Endothelial cell of umbilical vein (primary cell): ENCODE measurements at regions not wholly inside any gene's neighbourhood (a gene's known extent, or its start where the extent isn't known, plus 50 kb on each side); places are given as distances from the start of the nearest gene placed in this dataset.

Experiments used
- BruUV-seq: library from RNA; stranded (reverse); fragments of 400-500 nt; replicated peaks from 2 replicates; lab custom pipeline; 2021; lab: Mats Ljungman, UMichigan
- CTCF ChIA-PET: fragments of 300-600, 350-600 bp; sonication (Branson Sonifier 250); formaldehyde crosslinking; loops from one replicate; lab custom pipeline; 2021; ENCODE audit warnings: antibody characterized with exemption, inconsistent platforms; lab: Charles Lee
- POLR2A ChIA-PET: fragments of 300-600, 350-600 bp; sonication (Branson Sonifier 250); formaldehyde crosslinking; loops from one replicate; lab custom pipeline; 2021; ENCODE audit warnings: antibody characterized with exemption, inconsistent platforms; lab: Charles Lee
- DNase-seq: peaks from one replicate; pipeline ENCODE4 v3.0.0-alpha.2; 2011; ENCODE audit warnings: low read depth, low spot score
- FAIRE-seq: peaks from 2 replicates; lab custom pipeline; 2011; peaks lifted over from hg19 to GRCh38; lab: Jason Lieb, UNC
- H2AFZ ChIP-seq: 2 replicates; pipeline ENCODE4 v1.6.0; 2012; ENCODE audit warnings: low read depth, low read length, control low read depth, inconsistent platforms
- H3K27ac ChIP-seq: 2 replicates; pipeline ENCODE4 v1.5.1; 2011; ENCODE audit warnings: low read depth, mild to moderate bottlenecking, control low read depth, low read length, moderate library complexity; ENCODE audit not compliant: insufficient read depth
- H3K27me3 ChIP-seq, 2 experiments: 2 replicates each; pipeline versions ENCODE4 v1.6.0 to v1.6.1; 2011; ENCODE audit warnings: low read length in 2 of 2, mixed read lengths in 1 of 2; ENCODE audit not compliant: control insufficient read depth in 2 of 2, insufficient read depth in 2 of 2
- H3K36me3 ChIP-seq, 2 experiments: 2 replicates in 1 of 2; 3 replicates in 1 of 2; pipeline ENCODE4 v1.5.1; 2011; ENCODE audit warnings: low read length in 2 of 2, mild to moderate bottlenecking in 1 of 2, moderate library complexity in 1 of 2; ENCODE audit not compliant: control insufficient read depth in 2 of 2, insufficient read depth in 2 of 2; ENCODE audit errors: extremely low read depth in 1 of 2
- H3K4me1 ChIP-seq: 3 replicates; pipeline ENCODE4 v1.5.1; 2011; ENCODE audit warnings: mild to moderate bottlenecking, low read length; ENCODE audit not compliant: control insufficient read depth, insufficient read depth; ENCODE audit errors: extremely low read depth
- H3K4me2 ChIP-seq: 2 replicates; pipeline ENCODE4 v1.6.1; 2011; ENCODE audit warnings: low read length, control low read depth, mixed read lengths; ENCODE audit not compliant: insufficient read depth
- H3K4me3 ChIP-seq, 3 experiments: fragments of 200-600 bp in 1 of 3; sonication (generic), shearing (Covaris generic) in 1 of 3; replicated peaks in 1 of 3; 2 replicates each; pipeline ENCODE4 v1.5.1; 2011 to 2016; ENCODE audit warnings: control low read depth in 3 of 3, low read length in 3 of 3, mild to moderate bottlenecking in 2 of 3, inconsistent platforms in 1 of 3, low read depth in 1 of 3, moderate library complexity in 1 of 3; ENCODE audit not compliant: insufficient read depth in 1 of 3
- H3K79me2 ChIP-seq: 2 replicates; pipeline ENCODE4 v1.6.0; 2012; ENCODE audit warnings: low read length, inconsistent platforms; ENCODE audit not compliant: control insufficient read depth, insufficient read depth
- H3K9ac ChIP-seq: replicated peaks from 2 replicates; pipeline ENCODE3; 2011; ENCODE audit warnings: low read length, control low read depth; ENCODE audit not compliant: insufficient read depth; ENCODE audit errors: extremely low read depth
- H3K9me1 ChIP-seq: replicated peaks from 3 replicates; pipeline ENCODE4 v1.6.0; 2011; ENCODE audit warnings: mild to moderate bottlenecking, low read length; ENCODE audit not compliant: control insufficient read depth, insufficient read depth; ENCODE audit errors: extremely low read depth
- H3K9me3 ChIP-seq: replicated peaks from 2 replicates; pipeline ENCODE4 v1.5.1; 2012; ENCODE audit warnings: low read length, inconsistent platforms; ENCODE audit not compliant: control insufficient read depth, insufficient read depth
- H4K20me1 ChIP-seq: replicated peaks from 2 replicates; pipeline ENCODE3; 2011; ENCODE audit warnings: mild to moderate bottlenecking, low read length; ENCODE audit not compliant: control insufficient read depth, insufficient read depth; ENCODE audit errors: extremely low read depth
- EZH2 ChIP-seq: IDR thresholded peaks from 2 replicates; pipeline ENCODE4 v1.6.1; 2012; ENCODE audit warnings: borderline replicate concordance, low read depth, mild to moderate bottlenecking, moderate library complexity, low read length, inconsistent platforms; ENCODE audit not compliant: severe bottlenecking
- FOS ChIP-seq: IDR thresholded peaks from 2 replicates; pipeline ENCODE4 v1.6.1; 2011; ENCODE audit warnings: mild to moderate bottlenecking, low read length, moderate library complexity, borderline replicate concordance; ENCODE audit not compliant: insufficient read depth
- GATA2 ChIP-seq: IDR thresholded peaks from 2 replicates; pipeline ENCODE4 v1.7.0; 2011; ENCODE audit warnings: low read depth, mild to moderate bottlenecking, moderate library complexity, mixed read lengths, low read length; ENCODE audit not compliant: insufficient read length, insufficient read depth
- JUN ChIP-seq: IDR thresholded peaks from 2 replicates; pipeline ENCODE4 v1.6.1; 2011; ENCODE audit warnings: borderline replicate concordance, low read depth; ENCODE audit not compliant: insufficient read length, insufficient read depth
- MYC ChIP-seq: IDR thresholded peaks from one replicate; pipeline ENCODE4 v1.6.1; 2011; ENCODE audit warnings: mild to moderate bottlenecking, low read depth, low read length
- POLR2A ChIP-seq: IDR thresholded peaks from 2 replicates; pipeline ENCODE4 v1.6.1; 2012; ENCODE audit warnings: low read depth, mild to moderate bottlenecking, control low read depth, low read length
- POLR2AphosphoS5 ChIP-seq: IDR thresholded peaks from 2 replicates; pipeline ENCODE4 v1.6.1; 2012; ENCODE audit warnings: low read depth, mild to moderate bottlenecking, control low read depth, low read length, moderate library complexity; ENCODE audit not compliant: insufficient read depth
- dilution Hi-C: fragments of 300-500 bp; cut with MboI; formaldehyde crosslinking; loops from one replicate; pipeline ENCODE4 v1.15.0; 2019; ENCODE audit warnings: low sequenced_read_pairs; ENCODE audit not compliant: extremely low pct_ligation_motif_present
- intact Hi-C: fragments of 100-400 bp; cut with micrococcal nuclease; formaldehyde crosslinking; loops from one replicate; pipeline ENCODE4 v1.10.0; 2022
- TF ChIP-seq, protein P1 (sequence below): IDR thresholded peaks from 2 replicates; pipeline ENCODE4 v1.6.1; 2011; ENCODE audit not compliant: insufficient read depth, insufficient read length
- TF ChIP-seq, protein P2 (sequence below), 2 donors: IDR thresholded peaks; 1 replicate in 1 of 2; 2 replicates in 1 of 2; pipeline ENCODE4 v1.5.1; 2011; ENCODE audit warnings: low read length in 2 of 2, mild to moderate bottlenecking in 2 of 2, moderate library complexity in 2 of 2, control low read depth in 1 of 2, inconsistent platforms in 1 of 2, low read depth in 1 of 2; ENCODE audit not compliant: insufficient read depth in 1 of 2; ENCODE audit errors: extremely low read depth in 1 of 2

DNA sequence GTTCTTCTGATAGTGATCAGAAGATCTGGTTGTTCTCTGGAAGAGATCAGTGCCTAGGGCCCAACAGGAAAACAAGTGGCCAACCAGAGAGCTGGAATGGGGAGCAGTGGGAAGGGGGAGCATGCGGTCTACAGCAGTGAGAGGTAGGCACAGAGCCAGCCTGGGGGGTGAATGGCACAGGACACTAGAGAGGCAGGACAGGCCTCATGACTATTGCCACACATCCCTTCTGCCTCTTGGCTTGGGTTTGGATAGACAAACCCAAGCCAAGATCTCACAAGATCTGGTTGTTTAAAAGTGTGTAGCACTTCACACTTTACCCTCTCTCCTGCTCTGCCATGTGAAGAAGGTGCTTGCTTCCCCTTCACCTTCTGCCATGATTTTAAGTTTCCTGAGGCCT, 224.4 kb downstream of the ARHGAP12 start:
- ChIA-PET CTCF (no interaction called here), POLR2A (no interaction called here)
- H3K9ac ChIP-seq = no peak overlapping the region
- TF ChIP-seq, protein P1, sequence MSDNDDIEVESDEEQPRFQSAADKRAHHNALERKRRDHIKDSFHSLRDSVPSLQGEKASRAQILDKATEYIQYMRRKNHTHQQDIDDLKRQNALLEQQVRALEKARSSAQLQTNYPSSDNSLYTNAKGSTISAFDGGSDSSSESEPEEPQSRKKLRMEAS = no peak
- no peak for TF ChIP-seq GATA2
- TF ChIP-seq, protein P2, sequence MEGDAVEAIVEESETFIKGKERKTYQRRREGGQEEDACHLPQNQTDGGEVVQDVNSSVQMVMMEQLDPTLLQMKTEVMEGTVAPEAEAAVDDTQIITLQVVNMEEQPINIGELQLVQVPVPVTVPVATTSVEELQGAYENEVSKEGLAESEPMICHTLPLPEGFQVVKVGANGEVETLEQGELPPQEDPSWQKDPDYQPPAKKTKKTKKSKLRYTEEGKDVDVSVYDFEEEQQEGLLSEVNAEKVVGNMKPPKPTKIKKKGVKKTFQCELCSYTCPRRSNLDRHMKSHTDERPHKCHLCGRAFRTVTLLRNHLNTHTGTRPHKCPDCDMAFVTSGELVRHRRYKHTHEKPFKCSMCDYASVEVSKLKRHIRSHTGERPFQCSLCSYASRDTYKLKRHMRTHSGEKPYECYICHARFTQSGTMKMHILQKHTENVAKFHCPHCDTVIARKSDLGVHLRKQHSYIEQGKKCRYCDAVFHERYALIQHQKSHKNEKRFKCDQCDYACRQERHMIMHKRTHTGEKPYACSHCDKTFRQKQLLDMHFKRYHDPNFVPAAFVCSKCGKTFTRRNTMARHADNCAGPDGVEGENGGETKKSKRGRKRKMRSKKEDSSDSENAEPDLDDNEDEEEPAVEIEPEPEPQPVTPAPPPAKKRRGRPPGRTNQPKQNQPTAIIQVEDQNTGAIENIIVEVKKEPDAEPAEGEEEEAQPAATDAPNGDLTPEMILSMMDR (IDR thresholded peaks at IDR 0.05; ENCODE audit: extremely low read depth in 1 of 2, insufficient read depth in 1 of 2, low read depth in 1 of 2, low read length in 2 of 2) = no peak
- TF ChIP-seq POLR2AphosphoS5 = no peak
- TF ChIP-seq EZH2 = no peak
- TF ChIP-seq JUN = no peak
- TF ChIP-seq FOS = no peak
- no peak for TF ChIP-seq MYC
- TF ChIP-seq POLR2A = no peak
- intact Hi-C loops = no loop called here
- H3K27ac ChIP-seq = no peak overlapping the region
- BruUV-seq = no TSS peak
- DNase-seq = no peak
- H3K36me3 ChIP-seq = no peaks in the 10 kb centered on the region
- H3K4me2 ChIP-seq = no peak overlapping the region
- dilution Hi-C loops = no loop called here
- no peaks in the 10 kb centered on the region for H3K79me2 ChIP-seq
- H3K9me3 ChIP-seq = no peaks in the 10 kb centered on the region
- no peaks in the 10 kb centered on the region for H3K9me1 ChIP-seq
- no peak overlapping the region for H2AFZ ChIP-seq
- H4K20me1 ChIP-seq = no peaks in the 10 kb centered on the region
- no peaks in the 10 kb centered on the region for H3K27me3 ChIP-seq
- FAIRE-seq = no peak
- peaks cover 70% of the 10 kb centered on the region for H3K4me1 ChIP-seq
- no peak overlapping the region for H3K4me3 ChIP-seq
